ENCODE measurements at regions not wholly inside any gene's neighbourhood (a gene's known extent, or its start where the extent isn't known, plus 50 kb on each side); places are given as distances from the start of the nearest gene placed in this dataset.

DNA sequence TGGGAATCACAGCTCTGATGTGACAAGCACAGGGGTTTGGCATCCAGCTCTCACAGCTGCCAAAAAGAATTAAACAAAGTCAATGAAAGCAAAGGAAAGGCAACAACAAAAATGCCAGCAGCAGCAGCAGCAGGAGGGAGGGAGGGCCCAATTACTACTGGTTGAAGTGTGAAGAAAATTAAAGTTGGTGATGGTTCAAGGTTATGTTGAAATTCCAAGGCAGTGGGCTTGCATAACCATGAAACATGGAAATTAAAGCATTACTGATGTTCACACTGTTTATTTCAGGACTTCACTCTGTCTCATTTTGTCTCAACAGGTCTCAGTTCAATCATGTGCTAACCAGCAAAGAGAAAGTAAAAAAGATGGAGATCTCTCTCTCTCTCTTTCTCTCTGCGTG, 220.3 kb upstream of the LYPLAL1 start:
- TF ChIP-seq, protein P1, sequence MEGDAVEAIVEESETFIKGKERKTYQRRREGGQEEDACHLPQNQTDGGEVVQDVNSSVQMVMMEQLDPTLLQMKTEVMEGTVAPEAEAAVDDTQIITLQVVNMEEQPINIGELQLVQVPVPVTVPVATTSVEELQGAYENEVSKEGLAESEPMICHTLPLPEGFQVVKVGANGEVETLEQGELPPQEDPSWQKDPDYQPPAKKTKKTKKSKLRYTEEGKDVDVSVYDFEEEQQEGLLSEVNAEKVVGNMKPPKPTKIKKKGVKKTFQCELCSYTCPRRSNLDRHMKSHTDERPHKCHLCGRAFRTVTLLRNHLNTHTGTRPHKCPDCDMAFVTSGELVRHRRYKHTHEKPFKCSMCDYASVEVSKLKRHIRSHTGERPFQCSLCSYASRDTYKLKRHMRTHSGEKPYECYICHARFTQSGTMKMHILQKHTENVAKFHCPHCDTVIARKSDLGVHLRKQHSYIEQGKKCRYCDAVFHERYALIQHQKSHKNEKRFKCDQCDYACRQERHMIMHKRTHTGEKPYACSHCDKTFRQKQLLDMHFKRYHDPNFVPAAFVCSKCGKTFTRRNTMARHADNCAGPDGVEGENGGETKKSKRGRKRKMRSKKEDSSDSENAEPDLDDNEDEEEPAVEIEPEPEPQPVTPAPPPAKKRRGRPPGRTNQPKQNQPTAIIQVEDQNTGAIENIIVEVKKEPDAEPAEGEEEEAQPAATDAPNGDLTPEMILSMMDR (IDR thresholded peaks at IDR 0.05 in 2 of 3, conservative IDR thresholded peaks at IDR 0.05 in 1 of 3; ENCODE audit: borderline replicate concordance in 1 of 3, insufficient read depth in 1 of 3, low read depth in 2 of 3, low read length in 2 of 3): no peak
- no peak for TF ChIP-seq CEBPB (IDR thresholded peaks at IDR 0.05; ENCODE audit: low read depth)
- TF ChIP-seq EZH2 (IDR thresholded peaks at IDR 0.05): no peak
- no peak for TF ChIP-seq SIN3A (IDR thresholded peaks at IDR 0.05; ENCODE audit: low read depth)
- no peak for TF ChIP-seq EGR1 (IDR thresholded peaks at IDR 0.05; ENCODE audit: low read depth)
- no peak for TF ChIP-seq FOSL1 (IDR thresholded peaks at IDR 0.05; ENCODE audit: low read depth)
- no peak for TF ChIP-seq POLR2A (IDR thresholded peaks at IDR 0.05; ENCODE audit: borderline replicate concordance, extremely low read depth, insufficient read depth, insufficient read length)
- TF ChIP-seq YY1 (IDR thresholded peaks at IDR 0.05; ENCODE audit: extremely low read depth, insufficient replicate concordance, low read depth, low read length): no peak
- no peak for TF ChIP-seq ZNF274 (IDR thresholded peaks at IDR 0.05; ENCODE audit: low read depth, low read length)
- TF ChIP-seq, protein P2, sequence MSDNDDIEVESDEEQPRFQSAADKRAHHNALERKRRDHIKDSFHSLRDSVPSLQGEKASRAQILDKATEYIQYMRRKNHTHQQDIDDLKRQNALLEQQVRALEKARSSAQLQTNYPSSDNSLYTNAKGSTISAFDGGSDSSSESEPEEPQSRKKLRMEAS (IDR thresholded peaks at IDR 0.05): no peak
- TF ChIP-seq, protein P3, sequence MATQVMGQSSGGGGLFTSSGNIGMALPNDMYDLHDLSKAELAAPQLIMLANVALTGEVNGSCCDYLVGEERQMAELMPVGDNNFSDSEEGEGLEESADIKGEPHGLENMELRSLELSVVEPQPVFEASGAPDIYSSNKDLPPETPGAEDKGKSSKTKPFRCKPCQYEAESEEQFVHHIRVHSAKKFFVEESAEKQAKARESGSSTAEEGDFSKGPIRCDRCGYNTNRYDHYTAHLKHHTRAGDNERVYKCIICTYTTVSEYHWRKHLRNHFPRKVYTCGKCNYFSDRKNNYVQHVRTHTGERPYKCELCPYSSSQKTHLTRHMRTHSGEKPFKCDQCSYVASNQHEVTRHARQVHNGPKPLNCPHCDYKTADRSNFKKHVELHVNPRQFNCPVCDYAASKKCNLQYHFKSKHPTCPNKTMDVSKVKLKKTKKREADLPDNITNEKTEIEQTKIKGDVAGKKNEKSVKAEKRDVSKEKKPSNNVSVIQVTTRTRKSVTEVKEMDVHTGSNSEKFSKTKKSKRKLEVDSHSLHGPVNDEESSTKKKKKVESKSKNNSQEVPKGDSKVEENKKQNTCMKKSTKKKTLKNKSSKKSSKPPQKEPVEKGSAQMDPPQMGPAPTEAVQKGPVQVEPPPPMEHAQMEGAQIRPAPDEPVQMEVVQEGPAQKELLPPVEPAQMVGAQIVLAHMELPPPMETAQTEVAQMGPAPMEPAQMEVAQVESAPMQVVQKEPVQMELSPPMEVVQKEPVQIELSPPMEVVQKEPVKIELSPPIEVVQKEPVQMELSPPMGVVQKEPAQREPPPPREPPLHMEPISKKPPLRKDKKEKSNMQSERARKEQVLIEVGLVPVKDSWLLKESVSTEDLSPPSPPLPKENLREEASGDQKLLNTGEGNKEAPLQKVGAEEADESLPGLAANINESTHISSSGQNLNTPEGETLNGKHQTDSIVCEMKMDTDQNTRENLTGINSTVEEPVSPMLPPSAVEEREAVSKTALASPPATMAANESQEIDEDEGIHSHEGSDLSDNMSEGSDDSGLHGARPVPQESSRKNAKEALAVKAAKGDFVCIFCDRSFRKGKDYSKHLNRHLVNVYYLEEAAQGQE (IDR thresholded peaks at IDR 0.05; ENCODE audit: low read depth): no peak
- no peak for TF ChIP-seq SRF (IDR thresholded peaks at IDR 0.05; ENCODE audit: low read depth)
- no peak for TF ChIP-seq RAD21 (IDR thresholded peaks at IDR 0.05; ENCODE audit: low read depth)
